IPS-NIHi11 (cell line): ENCODE measurements at regions not wholly inside any gene's neighbourhood (a gene's known extent, or its start where the extent isn't known, plus 50 kb on each side); places are given as distances from the start of the nearest gene placed in this dataset.
"Not testable (repeated sequence)": the region's sequence is repeated elsewhere in the genome, so short reads cannot be mapped to it uniquely, and the experiment has no call there.

Experiments
- DNase-seq: peaks from one replicate; pipeline ENCODE4 v3.0.0; 2012; ENCODE audit warnings: mixed read lengths, low spot score

- DNase-seq = no peak
Measured at GRCh38 chr9:24652181-24652580, 106.5 kb upstream of the IZUMO3 start.

DNA sequence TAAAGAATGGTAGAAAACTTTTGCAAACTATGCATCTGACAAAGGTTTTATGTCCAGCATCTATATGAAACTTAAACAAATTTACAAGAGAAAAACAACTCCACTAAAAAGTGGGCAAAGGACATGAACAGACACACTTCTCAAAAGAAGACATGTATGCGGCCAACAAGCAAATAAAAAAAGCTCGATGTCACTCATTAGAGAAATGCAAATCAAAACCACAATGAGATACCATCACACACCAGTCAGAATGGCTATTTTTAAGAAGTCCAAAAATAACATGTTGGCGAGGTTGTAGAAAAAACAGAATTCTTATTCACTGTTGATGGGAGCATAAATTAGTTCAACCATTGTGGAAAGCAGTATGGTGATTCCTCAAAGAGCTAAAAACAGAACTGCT is 83.1 kb upstream of the IZUMO3 start:
- DNase-seq = not testable (repeated sequence)

- DNase-seq = no peak
Measured at GRCh38 chr9:24625097-24625496, 79.4 kb upstream of the IZUMO3 start.

DNA sequence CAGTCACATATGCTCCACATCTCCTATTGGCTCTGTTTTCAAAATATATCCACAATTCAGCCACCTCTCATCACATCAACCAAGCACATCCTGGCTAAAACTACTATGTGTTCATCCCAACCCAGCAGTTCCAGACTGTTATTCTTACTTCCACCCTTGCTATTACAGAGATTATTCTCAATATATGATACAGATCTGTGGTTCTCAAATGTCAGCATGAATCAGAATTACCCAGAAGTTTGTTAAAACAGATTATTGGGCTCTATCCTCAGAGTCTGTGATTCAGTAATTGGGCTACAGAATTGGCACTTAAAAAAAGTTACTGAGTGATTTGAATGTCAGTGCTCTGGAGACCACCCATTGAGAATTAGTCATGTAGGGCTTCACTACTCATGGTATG is 78.8 kb upstream of the IZUMO3 start:
- DNase-seq = no peak

DNA sequence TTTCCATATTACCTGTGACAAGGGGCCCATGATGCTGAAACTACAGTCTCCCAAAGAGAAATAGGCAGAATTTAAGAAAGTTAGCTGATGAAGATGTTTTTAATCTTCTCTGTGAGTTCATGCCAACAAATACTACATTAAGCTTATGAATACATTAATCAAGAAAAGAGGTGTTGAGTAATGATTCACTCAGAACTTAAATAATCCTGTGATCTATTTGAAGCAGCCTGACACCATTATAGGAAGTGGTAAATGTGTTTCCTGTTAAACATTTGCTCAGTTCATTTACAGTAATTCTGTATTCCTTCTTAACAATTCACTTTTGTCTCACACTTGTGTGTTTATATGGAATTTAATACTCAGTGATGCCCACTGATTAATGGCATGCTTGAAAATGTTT is 75.0 kb upstream of the IZUMO3 start:
- DNase-seq = no peak

DNA sequence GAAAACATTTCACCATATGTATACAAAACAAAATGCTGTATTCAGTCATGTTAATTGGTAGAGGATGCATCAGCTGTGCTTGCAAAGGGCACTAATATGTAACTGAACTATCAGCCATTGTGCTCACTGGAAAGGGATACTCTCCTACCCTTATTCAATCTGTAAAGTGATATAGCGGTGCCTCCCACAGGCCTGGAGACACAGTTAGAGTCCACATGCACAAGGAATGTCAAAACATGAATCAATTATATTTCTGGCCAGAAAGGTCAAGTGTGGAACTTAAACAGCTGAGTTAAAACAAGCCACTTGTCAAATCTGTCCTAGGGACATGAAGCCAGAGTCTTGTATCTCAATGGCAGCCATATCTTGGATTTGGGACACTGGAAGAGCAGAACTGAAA is 71.2 kb upstream of the IZUMO3 start:
- no peak for DNase-seq

DNA sequence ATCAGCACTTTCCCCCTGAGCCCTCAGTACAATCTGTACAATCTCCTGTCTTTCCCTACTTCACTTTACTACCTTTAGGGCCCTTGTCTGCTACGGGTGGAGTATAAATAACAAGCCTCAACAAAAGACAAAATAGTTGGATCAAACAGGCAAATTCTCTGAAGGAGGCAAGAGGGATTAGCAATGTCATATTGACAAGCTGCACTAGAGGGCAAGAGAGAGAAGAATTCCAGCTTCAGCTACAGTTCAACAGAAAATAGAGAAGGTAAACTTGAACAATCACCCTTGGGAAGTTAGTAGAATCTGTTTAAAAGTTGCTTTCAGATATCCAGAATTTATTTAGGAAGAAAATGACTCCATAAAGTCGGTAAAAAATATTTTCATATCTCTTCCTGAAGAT is 68.4 kb upstream of the IZUMO3 start:
- DNase-seq = peak; percentile 33

DNA sequence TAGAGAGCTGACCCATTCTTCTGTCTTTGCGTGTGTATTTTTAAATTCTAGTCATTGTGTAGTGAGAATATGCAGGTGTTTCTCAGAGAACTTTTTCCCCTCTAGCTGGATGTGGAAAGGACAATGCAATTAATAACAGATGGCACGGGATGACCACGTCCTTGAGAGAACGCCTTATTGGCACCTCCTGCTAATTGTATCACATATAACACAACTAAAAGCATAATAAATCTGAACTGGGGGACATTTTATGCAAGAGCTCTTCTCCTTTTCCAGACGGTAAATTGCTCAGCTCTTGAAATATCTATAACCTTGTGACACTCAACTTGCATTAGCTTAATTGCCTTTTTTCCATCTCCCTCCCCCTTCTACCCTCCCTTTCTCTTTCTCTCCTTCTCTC is 62.9 kb upstream of the IZUMO3 start:
- DNase-seq = no peak

- no peak for DNase-seq
Measured at GRCh38 chr9:24602693-24603352, 57.1 kb upstream of the IZUMO3 start.
